DMS153 treated with DMSO at 0.1 percent for 48 hours (cell line): ENCODE measurements at regions not wholly inside any gene's neighbourhood (a gene's known extent, or its start where the extent isn't known, plus 50 kb on each side); places are given as distances from the start of the nearest gene placed in this dataset.

Experiments
- DNase-seq: peaks from one replicate; lab custom pipeline; 2025; ENCODE audit not compliant: unreplicated experiment; lab: John Stamatoyannopoulos, UW

GRCh38 chr3:111339017-111339416 lies 203.0 kb upstream of the CD96 start:
- DNase-seq, result no peak

- no peak for DNase-seq
Measured at GRCh38 chr3:111351334-111351733, 190.7 kb upstream of the CD96 start.

- no peak for DNase-seq
Measured at GRCh38 chr3:111352585-111352984, 189.4 kb upstream of the CD96 start.

GRCh38 chr3:111359261-111360030 lies 182.6 kb upstream of the CD96 start:
- no peak for DNase-seq

GRCh38 chr3:111362381-111363009 lies 179.5 kb upstream of the CD96 start:
- no peak for DNase-seq

GRCh38 chr3:111366515-111366914 lies 175.5 kb upstream of the CD96 start:
- DNase-seq, result no peak

GRCh38 chr3:111368056-111368455 lies 173.9 kb upstream of the CD96 start:
- DNase-seq, result no peak

- DNase-seq, result no peak
Measured at GRCh38 chr3:111369958-111370357, 172.0 kb upstream of the CD96 start.

- DNase-seq, result no peak
Measured at GRCh38 chr3:111373239-111373638, 168.8 kb upstream of the CD96 start.

GRCh38 chr3:111373861-111374260 lies 168.1 kb upstream of the CD96 start:
- no peak for DNase-seq

- no peak for DNase-seq
Measured at GRCh38 chr3:111385971-111386495, 156.0 kb upstream of the CD96 start.

- DNase-seq, result no peak
Measured at GRCh38 chr3:111392894-111393398, 149.1 kb upstream of the CD96 start.

- no peak for DNase-seq
Measured at GRCh38 chr3:111412656-111413055, 129.3 kb upstream of the CD96 start.

GRCh38 chr3:111414531-111414930 lies 127.5 kb upstream of the CD96 start:
- DNase-seq, result no peak

- no peak for DNase-seq
Measured at GRCh38 chr3:111415018-111415417, 127.0 kb upstream of the CD96 start.

GRCh38 chr3:111418391-111418790 lies 123.6 kb upstream of the CD96 start:
- no peak for DNase-seq

GRCh38 chr3:111428301-111428700 lies 113.7 kb upstream of the CD96 start:
- no peak for DNase-seq

- DNase-seq, result no peak
Measured at GRCh38 chr3:111434941-111435622, 106.9 kb upstream of the CD96 start.

- DNase-seq, result no peak
Measured at GRCh38 chr3:111438283-111438682, 103.7 kb upstream of the CD96 start.

GRCh38 chr3:111454551-111454950 lies 87.4 kb upstream of the CD96 start:
- DNase-seq, result no peak

GRCh38 chr3:111465081-111465670 lies 76.8 kb upstream of the CD96 start:
- no peak for DNase-seq
